K562 (cell line): ENCODE measurements at regions not wholly inside any gene's neighbourhood (a gene's known extent, or its start where the extent isn't known, plus 50 kb on each side); places are given as distances from the start of the nearest gene placed in this dataset.

ENCODE experiments used
- MGA ChIP-seq: fragments of 450-650 bp; IDR thresholded peaks from 2 replicates; pipeline ENCODE4 v1.6.1; 2016; ENCODE audit warnings: mild to moderate bottlenecking, moderate library complexity
- SREBF1 ChIP-seq: fragments of 150-350 bp; IDR thresholded peaks from 2 replicates; pipeline ENCODE4 v1.6.1; 2014; ENCODE audit warnings: antibody characterized with exemption, low read depth, low read length, borderline replicate concordance

GRCh38 chr15:92336419-92336987, 57.2 kb upstream of the ST8SIA2 start (continued):
- TF ChIP-seq MGA (no peak), SREBF1 (no peak)
